AG10803 (cell line): ENCODE measurements at regions not wholly inside any gene's neighbourhood (a gene's known extent, or its start where the extent isn't known, plus 50 kb on each side); places are given as distances from the start of the nearest gene placed in this dataset.

Source experiments
- DNase-seq: peaks from one replicate; pipeline ENCODE4 v3.0.0; 2010; ENCODE audit warnings: low read depth
- H3K4me3 ChIP-seq: 2 replicates; pipeline ENCODE4 v1.5.1; 2011; ENCODE audit warnings: mild to moderate bottlenecking, low read length, control low read depth
- TF ChIP-seq, protein P1 (sequence below): conservative IDR thresholded peaks from 2 replicates; pipeline ENCODE4 v1.5.1; 2011; ENCODE audit warnings: mild to moderate bottlenecking, low read length, control low read depth, inconsistent platforms

DNA sequence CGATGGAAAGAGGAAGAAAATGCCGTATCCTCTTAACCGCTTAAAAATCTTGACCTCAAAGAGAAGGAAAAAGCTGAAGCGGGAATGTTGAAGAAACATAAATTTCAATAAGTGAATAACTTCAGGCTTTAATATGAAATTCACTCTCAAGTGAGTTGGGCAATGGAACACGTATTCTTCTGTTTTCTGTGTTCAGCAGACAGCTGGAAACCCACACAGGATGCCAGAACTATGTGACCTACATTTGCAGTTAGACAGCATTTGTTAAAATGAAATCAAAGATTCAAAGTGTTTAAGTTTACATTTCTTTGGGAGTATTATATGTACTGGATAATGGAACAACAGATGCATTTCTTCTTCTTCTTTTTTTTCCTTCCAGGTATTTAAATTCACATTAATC is 80.5 kb upstream of the SPATS2L start:
- no peak overlapping the region for H3K4me3 ChIP-seq
- DNase-seq, result peak; percentile 36
- TF ChIP-seq, protein P1, sequence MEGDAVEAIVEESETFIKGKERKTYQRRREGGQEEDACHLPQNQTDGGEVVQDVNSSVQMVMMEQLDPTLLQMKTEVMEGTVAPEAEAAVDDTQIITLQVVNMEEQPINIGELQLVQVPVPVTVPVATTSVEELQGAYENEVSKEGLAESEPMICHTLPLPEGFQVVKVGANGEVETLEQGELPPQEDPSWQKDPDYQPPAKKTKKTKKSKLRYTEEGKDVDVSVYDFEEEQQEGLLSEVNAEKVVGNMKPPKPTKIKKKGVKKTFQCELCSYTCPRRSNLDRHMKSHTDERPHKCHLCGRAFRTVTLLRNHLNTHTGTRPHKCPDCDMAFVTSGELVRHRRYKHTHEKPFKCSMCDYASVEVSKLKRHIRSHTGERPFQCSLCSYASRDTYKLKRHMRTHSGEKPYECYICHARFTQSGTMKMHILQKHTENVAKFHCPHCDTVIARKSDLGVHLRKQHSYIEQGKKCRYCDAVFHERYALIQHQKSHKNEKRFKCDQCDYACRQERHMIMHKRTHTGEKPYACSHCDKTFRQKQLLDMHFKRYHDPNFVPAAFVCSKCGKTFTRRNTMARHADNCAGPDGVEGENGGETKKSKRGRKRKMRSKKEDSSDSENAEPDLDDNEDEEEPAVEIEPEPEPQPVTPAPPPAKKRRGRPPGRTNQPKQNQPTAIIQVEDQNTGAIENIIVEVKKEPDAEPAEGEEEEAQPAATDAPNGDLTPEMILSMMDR, result no peak

DNA sequence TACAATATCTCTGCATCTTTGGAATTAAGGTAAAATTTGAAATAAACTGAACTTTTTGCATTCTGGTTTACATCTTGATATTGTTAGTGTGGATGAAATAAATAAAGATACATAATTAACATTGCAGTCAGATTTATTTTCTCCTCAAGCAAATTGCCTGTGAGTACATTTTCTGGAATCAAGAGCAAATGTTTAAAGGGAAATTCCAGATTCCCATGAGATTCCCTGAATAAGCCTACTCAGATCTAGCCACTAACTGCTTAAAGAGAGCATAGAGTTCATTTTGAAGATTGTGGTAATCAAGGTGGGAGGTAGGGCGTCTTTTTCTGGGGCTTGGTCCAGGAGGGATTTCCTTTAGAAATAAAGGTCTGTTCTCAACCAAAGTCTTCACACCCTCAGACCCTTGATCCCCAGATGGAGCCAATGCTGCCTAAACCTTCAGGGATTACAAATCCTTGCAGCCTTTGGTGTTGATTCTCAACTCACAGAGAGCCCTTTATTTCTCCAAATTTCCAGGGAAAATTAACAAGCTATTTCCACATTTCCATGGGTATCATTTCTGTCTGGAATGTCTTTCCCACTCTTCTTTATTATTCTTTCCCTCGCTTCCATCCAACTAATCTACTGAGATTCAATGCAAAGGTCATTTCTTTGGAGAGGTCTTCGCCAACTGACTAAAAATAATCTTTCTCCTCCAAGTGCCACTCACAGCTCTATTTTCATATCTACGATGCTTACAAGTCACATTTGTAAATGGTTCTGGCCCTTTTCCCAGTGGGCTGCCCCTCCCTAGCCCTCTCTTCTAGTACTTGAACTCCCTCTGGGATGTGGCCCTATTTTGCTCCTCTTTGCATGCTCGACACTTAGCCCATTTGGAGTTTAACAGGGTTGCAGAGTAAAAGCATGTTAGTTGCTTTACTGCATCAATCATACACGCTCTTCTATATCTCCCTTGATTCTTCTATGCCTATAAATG is 79.8 kb upstream of the SPATS2L start:
- no peak overlapping the region for H3K4me3 ChIP-seq
- no peak for DNase-seq
- TF ChIP-seq, protein P1, result no peak

DNA sequence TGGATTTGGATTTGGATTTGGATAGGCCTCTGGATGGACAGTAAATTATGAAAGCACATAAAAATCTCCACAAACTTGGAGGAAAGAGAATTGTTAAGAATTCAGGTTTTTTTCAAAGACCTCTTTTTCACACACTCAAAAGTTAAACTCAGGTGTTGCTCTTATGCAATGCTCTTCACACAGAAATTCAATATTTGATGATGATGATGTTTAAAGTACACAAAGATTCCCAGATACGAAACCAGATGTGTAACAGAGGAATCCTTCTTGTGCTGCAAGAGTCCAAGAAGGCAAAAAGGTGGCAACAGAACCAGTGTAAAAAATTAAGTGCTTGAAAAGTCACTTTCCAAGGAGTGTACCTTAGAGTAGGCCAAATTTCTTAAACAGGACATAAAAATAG is 75.8 kb upstream of the SPATS2L start:
- TF ChIP-seq, protein P1, result no peak
- H3K4me3 ChIP-seq, result no peak overlapping the region
- no peak for DNase-seq

DNA sequence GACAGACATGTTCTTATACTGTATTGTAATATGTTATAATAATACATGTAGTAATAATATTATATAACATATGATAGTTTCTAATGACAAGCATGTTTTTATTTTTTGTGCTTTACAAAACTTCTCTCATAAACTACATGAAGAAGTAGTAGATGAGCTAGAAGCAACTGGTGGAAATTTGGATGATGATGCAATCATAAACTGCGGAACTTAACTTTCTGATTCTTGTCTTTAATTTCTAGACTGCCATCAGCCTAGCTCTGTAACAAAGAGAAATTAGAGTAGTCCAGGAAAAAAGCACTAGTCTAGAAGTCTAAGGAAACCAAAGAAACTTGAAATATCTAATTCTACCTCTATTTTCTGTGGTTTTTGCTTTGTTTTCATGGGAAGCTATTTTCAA is 71.0 kb upstream of the SPATS2L start:
- TF ChIP-seq, protein P1, result no peak
- no peak overlapping the region for H3K4me3 ChIP-seq
- DNase-seq, result no peak

DNA sequence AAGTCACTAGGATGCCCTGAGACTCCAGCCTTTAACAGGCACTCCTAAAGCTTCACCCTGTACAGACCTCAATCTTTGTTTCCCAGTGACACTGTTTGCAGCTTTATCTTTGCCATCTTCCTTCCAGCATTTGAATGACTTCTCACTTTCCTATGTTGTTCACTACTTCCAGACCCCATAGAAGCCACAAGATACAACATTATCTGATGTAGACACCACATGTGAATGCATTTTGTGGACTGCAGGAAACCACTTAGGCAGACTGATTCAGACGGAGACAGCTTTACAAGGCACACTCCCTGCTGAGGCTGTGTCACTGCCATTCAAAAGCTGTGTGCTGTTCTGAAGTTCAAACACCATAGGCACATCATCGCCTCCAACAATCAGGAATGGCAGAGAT is 67.3 kb upstream of the SPATS2L start:
- DNase-seq, result peak; percentile 13
- TF ChIP-seq, protein P1, result no peak
- no peak overlapping the region for H3K4me3 ChIP-seq

DNA sequence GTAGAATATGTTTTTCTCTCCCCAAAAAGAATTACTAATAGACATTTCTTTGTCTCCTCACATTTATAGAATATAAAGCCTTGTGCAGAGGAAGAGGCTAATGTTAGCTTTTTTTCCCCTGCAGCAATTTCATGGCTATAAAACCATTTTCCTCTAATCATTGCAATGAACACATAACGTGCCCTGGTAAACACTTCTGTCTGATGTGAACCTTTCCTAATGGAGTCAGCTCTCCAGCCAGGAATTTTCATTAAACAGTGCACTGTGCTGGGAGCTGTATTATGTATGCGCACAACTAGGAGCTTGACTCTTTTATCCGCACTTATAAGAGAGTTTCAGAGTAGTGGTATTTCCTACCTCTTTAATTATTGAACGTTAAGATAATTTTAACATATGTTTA is 63.9 kb upstream of the SPATS2L start:
- H3K4me3 ChIP-seq, result no peak overlapping the region
- TF ChIP-seq, protein P1, result no peak
- DNase-seq, result no peak

DNA sequence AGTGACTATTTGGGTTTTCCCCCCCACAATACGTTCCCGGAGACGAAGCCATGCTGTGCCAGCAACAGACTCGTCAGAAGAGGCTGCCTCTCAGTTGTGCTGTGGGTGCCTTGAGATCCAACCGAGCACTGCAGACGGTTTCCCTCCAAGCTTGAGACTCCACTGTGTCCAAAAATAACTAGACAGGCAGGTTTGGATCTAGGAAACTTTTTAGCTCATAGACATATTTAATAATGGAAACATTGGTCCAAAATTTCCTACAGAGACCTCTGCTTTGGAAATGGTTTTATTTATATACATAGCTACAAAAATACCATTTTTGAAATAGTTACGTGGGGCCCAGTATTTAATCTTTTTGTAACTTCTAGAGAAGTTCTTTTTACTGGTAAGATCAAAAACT is 63.1 kb upstream of the SPATS2L start:
- H3K4me3 ChIP-seq, result no peak overlapping the region
- TF ChIP-seq, protein P1, result no peak
- DNase-seq, result no peak
